Calu3 (cell line): ENCODE measurements at regions not wholly inside any gene's neighbourhood (a gene's known extent, or its start where the extent isn't known, plus 50 kb on each side); places are given as distances from the start of the nearest gene placed in this dataset.

ENCODE experiments used
- BruUV-seq: library from RNA; stranded (reverse); fragments of 400-500 nt; replicated peaks from 2 replicates; lab custom pipeline; 2021; lab: Mats Ljungman, UMichigan
- CTCF ChIA-PET: fragments of 300-600 bp; sonication (Branson Sonifier 250); formaldehyde crosslinking; loops from one replicate; lab custom pipeline; 2022; ENCODE audit warnings: antibody characterized with exemption; lab: Charles Lee
- DNase-seq: peaks from one replicate; pipeline ENCODE4 v3.0.0; 2022
- H3K27ac Mint-ChIP-seq: one replicate; pipeline ENCODE4 v1.8.0; 2022; ENCODE audit warnings: mixed read lengths; ENCODE audit not compliant: unreplicated experiment
- H3K27me3 Mint-ChIP-seq: one replicate; pipeline ENCODE4 v1.8.0; 2022; ENCODE audit warnings: mixed read lengths; ENCODE audit not compliant: unreplicated experiment
- H3K36me3 Mint-ChIP-seq: one replicate; pipeline ENCODE4 v1.8.0; 2022; ENCODE audit warnings: mild to moderate bottlenecking, moderate library complexity, mixed read lengths; ENCODE audit not compliant: insufficient read depth, unreplicated experiment
- H3K4me1 Mint-ChIP-seq: one replicate; pipeline ENCODE4 v1.8.0; 2022; ENCODE audit warnings: mild to moderate bottlenecking, low read depth, mixed read lengths; ENCODE audit not compliant: unreplicated experiment
- H3K4me3 Mint-ChIP-seq: one replicate; pipeline ENCODE4 v1.8.0; 2022; ENCODE audit warnings: mild to moderate bottlenecking, low read depth, moderate library complexity, mixed read lengths; ENCODE audit not compliant: unreplicated experiment
- H3K9me3 Mint-ChIP-seq: one replicate; pipeline ENCODE4 v1.8.0; 2022; ENCODE audit warnings: low read depth, mixed read lengths; ENCODE audit not compliant: unreplicated experiment
- CTCF ChIP-seq: fragments of 200-600 bp; IDR thresholded peaks from one replicate; pipeline ENCODE4 v1.8.0; 2022; ENCODE audit warnings: antibody characterized with exemption; ENCODE audit not compliant: unreplicated experiment
- intact Hi-C: fragments of 100-400 bp; cut with micrococcal nuclease; formaldehyde crosslinking; loops from one replicate; pipeline ENCODE4 v1.10.0; 2022; ENCODE audit not compliant: unreplicated experiment

GRCh38 chr1:157390651-157391050 is 161.7 kb downstream of the FCRL5 start:
- H3K4me1 Mint-ChIP-seq = no peaks in the 10 kb centered on the region
- H3K27ac Mint-ChIP-seq = no peak overlapping the region
- intact Hi-C loops = no loop called here
- CTCF ChIA-PET = no interaction called here
- H3K4me3 Mint-ChIP-seq = no peak overlapping the region
- no peaks in the 10 kb centered on the region for H3K9me3 Mint-ChIP-seq
- TF ChIP-seq CTCF = no peak
- H3K27me3 Mint-ChIP-seq = peaks cover 93% of the 10 kb centered on the region
- no TSS peak for BruUV-seq
- no peaks in the 10 kb centered on the region for H3K36me3 Mint-ChIP-seq
- no peak for DNase-seq

DNA sequence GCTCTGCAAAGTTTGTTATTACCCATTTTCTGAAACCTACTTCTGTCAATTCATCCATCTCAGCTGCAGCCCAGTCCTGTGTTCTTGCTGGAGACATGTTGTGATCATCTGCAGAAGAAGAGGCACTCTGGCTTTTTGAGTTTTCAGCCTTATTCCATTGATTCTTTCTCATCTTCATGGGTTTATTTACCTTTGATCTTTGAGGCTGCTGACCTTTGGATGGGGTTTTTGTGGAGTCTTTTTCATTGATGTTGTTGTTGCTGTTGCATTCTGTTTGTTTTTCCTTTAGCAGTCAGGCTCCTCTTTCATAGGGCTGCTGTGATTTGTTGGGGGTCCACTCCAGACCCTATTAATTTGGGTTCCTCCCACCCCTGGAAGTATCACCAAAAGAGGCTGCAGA is 164.3 kb downstream of the FCRL5 start:
- H3K36me3 Mint-ChIP-seq = no peaks in the 10 kb centered on the region
- no peak overlapping the region for H3K27ac Mint-ChIP-seq
- CTCF ChIA-PET = no interaction called here
- no peak overlapping the region for H3K4me3 Mint-ChIP-seq
- intact Hi-C loops = no loop called here
- DNase-seq = no peak
- no TSS peak for BruUV-seq
- H3K4me1 Mint-ChIP-seq = no peaks in the 10 kb centered on the region
- no peaks in the 10 kb centered on the region for H3K9me3 Mint-ChIP-seq
- H3K27me3 Mint-ChIP-seq = peaks cover 93% of the 10 kb centered on the region
- TF ChIP-seq CTCF = no peak

GRCh38 chr1:157384258-157384657 is 168.1 kb downstream of the FCRL5 start:
- Mint-ChIP-seq H3K4me3 (no peak overlapping the region), H3K27ac (no peak overlapping the region), H3K27me3 (peaks cover 95% of the 10 kb centered on the region), H3K4me1 (no peaks in the 10 kb centered on the region), H3K9me3 (no peaks in the 10 kb centered on the region), H3K36me3 (no peaks in the 10 kb centered on the region)
- no peak for TF ChIP-seq CTCF
- CTCF ChIA-PET = no interaction called here
- intact Hi-C loops = no loop called here
- no TSS peak for BruUV-seq
- no peak for DNase-seq

GRCh38 chr1:157382351-157382750 is 170.0 kb downstream of the FCRL5 start:
- no peaks in the 10 kb centered on the region for H3K9me3 Mint-ChIP-seq
- no TSS peak for BruUV-seq
- H3K4me1 Mint-ChIP-seq = no peaks in the 10 kb centered on the region
- CTCF ChIA-PET = interaction anchor here (0.6 kb wide), 1 partner anchor 743 kb away, joined by 8 read pairs; no protein-coding TSS in a partner anchor
- peaks cover 95% of the 10 kb centered on the region for H3K27me3 Mint-ChIP-seq
- H3K4me3 Mint-ChIP-seq = no peak overlapping the region
- H3K27ac Mint-ChIP-seq = no peak overlapping the region
- H3K36me3 Mint-ChIP-seq = no peaks in the 10 kb centered on the region
- TF ChIP-seq CTCF = no peak
- DNase-seq = no peak
- intact Hi-C loops = no loop called here
